ENCODE measurements at regions not wholly inside any gene's neighbourhood (a gene's known extent, or its start where the extent isn't known, plus 50 kb on each side); places are given as distances from the start of the nearest gene placed in this dataset.

- no peak for DNase-seq (ENCODE audit: low read depth in 1 of 2, low spot score in 1 of 2)
- H3K4me3 ChIP-seq (replicated peaks; ENCODE audit: insufficient read depth, low read length) = no peak overlapping the region
- no peaks in the 10 kb centered on the region for H3K27me3 ChIP-seq (ENCODE audit: insufficient read depth, poor library complexity, severe bottlenecking)
- H3K27ac ChIP-seq (replicated peaks) = no peak overlapping the region
- TF ChIP-seq REST (IDR thresholded peaks at IDR 0.05; ENCODE audit: insufficient replicate concordance, low read depth) = no peak
- no peak for TF ChIP-seq GABPA (IDR thresholded peaks at IDR 0.05; ENCODE audit: low read depth)
- no peak for TF ChIP-seq SPI1 (IDR thresholded peaks at IDR 0.05; ENCODE audit: borderline replicate concordance, low read depth)
- TF ChIP-seq CTCF (IDR thresholded peaks at IDR 0.05; ENCODE audit: insufficient read depth, low read length) = no peak
- TF ChIP-seq POLR2AphosphoS5 (IDR thresholded peaks at IDR 0.05; ENCODE audit: low read depth) = no peak
These were observed 101.2 kb upstream of the F3 start for GRCh38 chr1:94642617-94643321.

- no peak overlapping the region for H3K27ac ChIP-seq (replicated peaks)
- no peak for TF ChIP-seq CTCF (IDR thresholded peaks at IDR 0.05; ENCODE audit: insufficient read depth, low read length)
- TF ChIP-seq POLR2AphosphoS5 (IDR thresholded peaks at IDR 0.05; ENCODE audit: low read depth) = no peak
- no peak for TF ChIP-seq GABPA (IDR thresholded peaks at IDR 0.05; ENCODE audit: low read depth)
- TF ChIP-seq SPI1 (IDR thresholded peaks at IDR 0.05; ENCODE audit: borderline replicate concordance, low read depth) = no peak
- TF ChIP-seq REST (IDR thresholded peaks at IDR 0.05; ENCODE audit: insufficient replicate concordance, low read depth) = no peak
- no peak for DNase-seq (ENCODE audit: low read depth in 1 of 2, low spot score in 1 of 2)
- no peaks in the 10 kb centered on the region for H3K27me3 ChIP-seq (ENCODE audit: insufficient read depth, poor library complexity, severe bottlenecking)
- H3K4me3 ChIP-seq (replicated peaks; ENCODE audit: insufficient read depth, low read length) = no peak overlapping the region
These were observed 100.4 kb upstream of the F3 start for GRCh38 chr1:94641990-94642389.

- DNase-seq (ENCODE audit: low read depth in 1 of 2, low spot score in 1 of 2) = no peak
- H3K4me3 ChIP-seq (replicated peaks; ENCODE audit: insufficient read depth, low read length) = no peak overlapping the region
- H3K27me3 ChIP-seq (ENCODE audit: insufficient read depth, poor library complexity, severe bottlenecking) = no peaks in the 10 kb centered on the region
- H3K27ac ChIP-seq (replicated peaks) = no peak overlapping the region
- no peak for TF ChIP-seq CTCF (IDR thresholded peaks at IDR 0.05; ENCODE audit: insufficient read depth, low read length)
- TF ChIP-seq REST (IDR thresholded peaks at IDR 0.05; ENCODE audit: insufficient replicate concordance, low read depth) = no peak
- no peak for TF ChIP-seq GABPA (IDR thresholded peaks at IDR 0.05; ENCODE audit: low read depth)
- TF ChIP-seq POLR2AphosphoS5 (IDR thresholded peaks at IDR 0.05; ENCODE audit: low read depth) = no peak
- TF ChIP-seq SPI1 (IDR thresholded peaks at IDR 0.05; ENCODE audit: borderline replicate concordance, low read depth) = no peak
These were observed 98.6 kb upstream of the F3 start for GRCh38 chr1:94640125-94640524.
